ENCODE measurements at regions not wholly inside any gene's neighbourhood (a gene's known extent, or its start where the extent isn't known, plus 50 kb on each side); places are given as distances from the start of the nearest gene placed in this dataset.
"Not testable (repeated sequence)": the region's sequence is repeated elsewhere in the genome, so short reads cannot be mapped to it uniquely, and the experiment has no call there.

- Histone ChIP-seq H3K4me1 (ENCODE audit: low read length) (no peaks in the 10 kb centered on the region), H3K4me3 (ENCODE audit: low read length) (no peak overlapping the region), H2AFZ (ENCODE audit: low read depth, low read length) (no peak overlapping the region), H3K27me3 (ENCODE audit: low read depth, low read length) (no peaks in the 10 kb centered on the region), H3K27ac (ENCODE audit: low read length) (no peak overlapping the region), H3K79me2 (ENCODE audit: low read length) (no peaks in the 10 kb centered on the region), H3K9ac (ENCODE audit: low read length) (no peak overlapping the region), H3K9me3 (ENCODE audit: insufficient read depth, low read length) (no peaks in the 10 kb centered on the region), H4K20me1 (ENCODE audit: insufficient read depth, low read length) (no peaks in the 10 kb centered on the region), H3K4me2 (ENCODE audit: low read length) (no peak overlapping the region), H3K36me3 (replicated peaks; ENCODE audit: low read depth, low read length) (no peaks in the 10 kb centered on the region)
- TF ChIP-seq EZH2phosphoT487 (IDR thresholded peaks at IDR 0.05; ENCODE audit: low read depth) (no peak), CTCF (IDR thresholded peaks at IDR 0.05; ENCODE audit: low read depth, low read length) (no peak)
Observed at GRCh38 chr6:67880939-67881705, 754.0 kb upstream of the ADGRB3 start.

- H3K9me3 ChIP-seq (ENCODE audit: insufficient read depth, low read length); H4K20me1 ChIP-seq (ENCODE audit: insufficient read depth, low read length); H3K27ac ChIP-seq (ENCODE audit: low read length); H3K27me3 ChIP-seq (ENCODE audit: low read depth, low read length); H3K4me2 ChIP-seq (ENCODE audit: low read length); H3K4me1 ChIP-seq (ENCODE audit: low read length); H3K9ac ChIP-seq (ENCODE audit: low read length); H2AFZ ChIP-seq (ENCODE audit: low read depth, low read length); H3K36me3 ChIP-seq (replicated peaks; ENCODE audit: low read depth, low read length); H3K4me3 ChIP-seq (ENCODE audit: low read length); H3K79me2 ChIP-seq (ENCODE audit: low read length): not testable (repeated sequence)
Observed at GRCh38 chr6:67880343-67880742, 754.7 kb upstream of the ADGRB3 start.

GRCh38 chr6:67879928-67880327, 755.2 kb upstream of the ADGRB3 start:
- not testable (repeated sequence) for H2AFZ ChIP-seq (ENCODE audit: low read depth, low read length); H4K20me1 ChIP-seq (ENCODE audit: insufficient read depth, low read length)

GRCh38 chr6:67879105-67879904, 755.8 kb upstream of the ADGRB3 start:
- not testable (repeated sequence) for H3K9me3 ChIP-seq (ENCODE audit: insufficient read depth, low read length); H3K4me2 ChIP-seq (ENCODE audit: low read length); H3K79me2 ChIP-seq (ENCODE audit: low read length); H3K9ac ChIP-seq (ENCODE audit: low read length); H3K27ac ChIP-seq (ENCODE audit: low read length); H3K27me3 ChIP-seq (ENCODE audit: low read depth, low read length); H4K20me1 ChIP-seq (ENCODE audit: insufficient read depth, low read length); H3K4me3 ChIP-seq (ENCODE audit: low read length); H2AFZ ChIP-seq (ENCODE audit: low read depth, low read length); H3K36me3 ChIP-seq (replicated peaks; ENCODE audit: low read depth, low read length); H3K4me1 ChIP-seq (ENCODE audit: low read length)

More at GRCh38 chr6:67879928-67880327, 755.2 kb upstream of the ADGRB3 start:
- not testable (repeated sequence) for H3K9me3 ChIP-seq (ENCODE audit: insufficient read depth, low read length); H3K79me2 ChIP-seq (ENCODE audit: low read length); H3K27ac ChIP-seq (ENCODE audit: low read length); H3K4me2 ChIP-seq (ENCODE audit: low read length); H3K27me3 ChIP-seq (ENCODE audit: low read depth, low read length); H3K36me3 ChIP-seq (replicated peaks; ENCODE audit: low read depth, low read length); H3K4me1 ChIP-seq (ENCODE audit: low read length); H3K9ac ChIP-seq (ENCODE audit: low read length); H3K4me3 ChIP-seq (ENCODE audit: low read length)

- not testable (repeated sequence) for H3K9me3 ChIP-seq (ENCODE audit: insufficient read depth, low read length); H3K4me3 ChIP-seq (ENCODE audit: low read length); H3K27me3 ChIP-seq (ENCODE audit: low read depth, low read length); H3K36me3 ChIP-seq (replicated peaks; ENCODE audit: low read depth, low read length); H3K4me1 ChIP-seq (ENCODE audit: low read length); H3K9ac ChIP-seq (ENCODE audit: low read length); H3K27ac ChIP-seq (ENCODE audit: low read length); H2AFZ ChIP-seq (ENCODE audit: low read depth, low read length); H4K20me1 ChIP-seq (ENCODE audit: insufficient read depth, low read length); H3K79me2 ChIP-seq (ENCODE audit: low read length); H3K4me2 ChIP-seq (ENCODE audit: low read length)
Observed at GRCh38 chr6:67878216-67878615, 756.9 kb upstream of the ADGRB3 start.

- no peak for TF ChIP-seq EZH2phosphoT487 (IDR thresholded peaks at IDR 0.05; ENCODE audit: low read depth)
- TF ChIP-seq CTCF (IDR thresholded peaks at IDR 0.05; ENCODE audit: low read depth, low read length) = no peak
- Histone ChIP-seq H3K36me3 (replicated peaks; ENCODE audit: low read depth, low read length) (no peaks in the 10 kb centered on the region), H4K20me1 (ENCODE audit: insufficient read depth, low read length) (no peaks in the 10 kb centered on the region), H3K27ac (ENCODE audit: low read length) (no peak overlapping the region), H2AFZ (ENCODE audit: low read depth, low read length) (no peak overlapping the region), H3K4me1 (ENCODE audit: low read length) (no peaks in the 10 kb centered on the region), H3K9ac (ENCODE audit: low read length) (no peak overlapping the region), H3K4me3 (ENCODE audit: low read length) (no peak overlapping the region), H3K9me3 (ENCODE audit: insufficient read depth, low read length) (no peaks in the 10 kb centered on the region), H3K4me2 (ENCODE audit: low read length) (no peak overlapping the region), H3K27me3 (ENCODE audit: low read depth, low read length) (no peaks in the 10 kb centered on the region), H3K79me2 (ENCODE audit: low read length) (no peaks in the 10 kb centered on the region)
Observed at GRCh38 chr6:67877288-67877687, 757.8 kb upstream of the ADGRB3 start.
